A549 (cell line): ENCODE measurements at regions not wholly inside any gene's neighbourhood (a gene's known extent, or its start where the extent isn't known, plus 50 kb on each side); places are given as distances from the start of the nearest gene placed in this dataset.

Source experiments
- ATAC-seq, 2 experiments: fragments of 200-7000 bp in 1 of 2; fragments of >200 bp in 1 of 2; cut with Nextera tagmentation in 1 of 2; cut with Tn5 transposase in 1 of 2; 3 replicates each; pipeline versions ENCODE4 v1.8.0 to v1.9.1; 2018 to 2020; ENCODE audit warnings: mild to moderate bottlenecking in 1 of 2, moderate library complexity in 1 of 2
- CTCF ChIA-PET: fragments of 300-600 bp; sonication (Branson Sonifier 250); formaldehyde crosslinking; extraction: SDS; loops from one replicate; lab custom pipeline; 2021; ENCODE audit warnings: antibody characterized with exemption, inconsistent platforms; lab: Yijun Ruan, JAX
- POLR2A ChIA-PET: fragments of 350-600 bp; formaldehyde crosslinking; extraction: SDS; loops from one replicate; lab custom pipeline; 2021; ENCODE audit warnings: antibody characterized with exemption, inconsistent platforms; lab: Yijun Ruan, JAX
- DNase-seq, 2 experiments: peaks; one replicate each; pipeline versions ENCODE4 v3.0.0 to v3.0.0-alpha.2; 2011 to 2016; ENCODE audit warnings: low read depth in 1 of 2, low spot score in 1 of 2
- FAIRE-seq: peaks from 2 replicates; lab custom pipeline; 2011; peaks lifted over from hg19 to GRCh38; lab: Jason Lieb, UNC
- H3K27ac ChIP-seq, 2 experiments: fragments of >200 bp; sonication (Bioruptor Twin); formaldehyde crosslinking; 3 replicates each; pipeline ENCODE4 v1.5.1; 2016 to 2017
- H3K4me1 ChIP-seq: fragments of >200 bp; sonication (Bioruptor Twin); formaldehyde crosslinking; 3 replicates; pipeline ENCODE4 v1.6.1; 2016
- H3K4me2 ChIP-seq: fragments of >200 bp; sonication (Bioruptor Twin); formaldehyde crosslinking; 3 replicates; pipeline ENCODE4 v1.6.1; 2016
- H3K4me3 ChIP-seq: fragments of >200 bp; sonication (Bioruptor Twin); formaldehyde crosslinking; 3 replicates; pipeline ENCODE4 v1.5.1; 2016
- H3K9me3 ChIP-seq: fragments of >200 bp; sonication (Bioruptor Twin); formaldehyde crosslinking; 3 replicates; pipeline ENCODE4 v1.6.1; 2016
- BHLHE40 ChIP-seq: IDR thresholded peaks from 2 replicates; pipeline ENCODE4 v1.6.1; 2012; ENCODE audit warnings: low read depth, low read length, inconsistent platforms
- CEBPB ChIP-seq, 2 experiments: fragments of >200 bp in 1 of 2; sonication (Bioruptor Twin) in 1 of 2; formaldehyde crosslinking in 1 of 2; IDR thresholded peaks; 2 replicates each; pipeline ENCODE4 v1.6.1; 2012 to 2016
- CHD2 ChIP-seq: fragments of 150-350 bp; IDR thresholded peaks from 2 replicates; pipeline ENCODE4 v1.6.1; 2014; ENCODE audit warnings: low read length; ENCODE audit not compliant: partially characterized antibody
- FOSL2 ChIP-seq, 2 experiments: fragments of 450-650 bp in 1 of 2; fragments of >200 bp in 1 of 2; sonication (Bioruptor Twin) in 1 of 2; formaldehyde crosslinking; IDR thresholded peaks; 2 replicates each; pipeline versions ENCODE4 v1.5.0 to v1.6.1; 2016 to 2020; ENCODE audit warnings: mild to moderate bottlenecking in 1 of 2, moderate library complexity in 1 of 2
- FOXS1 ChIP-seq: fragments of 250-450 bp; sonication (Bioruptor Pico); IDR thresholded peaks from 2 replicates; pipeline ENCODE4 v1.5.0; 2020; ENCODE audit warnings: mild to moderate bottlenecking, moderate library complexity
- GATA3 ChIP-seq: IDR thresholded peaks from 2 replicates; pipeline ENCODE4 v1.6.1; 2012; ENCODE audit warnings: borderline replicate concordance
- HDAC2 ChIP-seq: fragments of 200-600 bp; sonication (generic); IDR thresholded peaks from 2 replicates; pipeline ENCODE4 v1.6.1; 2016
- JUN ChIP-seq, 2 experiments: fragments of >200 bp; sonication (Bioruptor Twin); formaldehyde crosslinking; IDR thresholded peaks; 2 replicates in 1 of 2; 3 replicates in 1 of 2; pipeline ENCODE4 v1.6.1; 2016 to 2017
- JUNB ChIP-seq: fragments of >200 bp; sonication (Bioruptor Twin); formaldehyde crosslinking; IDR thresholded peaks from 2 replicates; pipeline ENCODE4 v1.6.1; 2016
- MAZ ChIP-seq: fragments of 150-350 bp; IDR thresholded peaks from 2 replicates; pipeline ENCODE4 v1.6.1; 2014; ENCODE audit warnings: antibody characterized with exemption, low read depth, low read length, borderline replicate concordance
- MYC ChIP-seq: IDR thresholded peaks from 2 replicates; pipeline ENCODE4 v1.6.1; 2012; ENCODE audit warnings: mild to moderate bottlenecking, inconsistent platforms, low read length, improper control_type of control experiment, borderline replicate concordance
- SREBF2 ChIP-seq: fragments of 450-650 bp; IDR thresholded peaks from 2 replicates; pipeline ENCODE4 v1.6.1; 2014; ENCODE audit warnings: mild to moderate bottlenecking, moderate library complexity
- ZNF302 ChIP-seq: fragments of 250-450 bp; sonication (Bioruptor Pico); IDR thresholded peaks from 2 replicates; pipeline ENCODE4 v1.9.0; 2021; ENCODE audit warnings: inconsistent platforms, mild to moderate bottlenecking, moderate library complexity
- ZSCAN20 ChIP-seq: fragments of 250-450 bp; sonication (Bioruptor Pico); IDR thresholded peaks from 2 replicates; pipeline ENCODE4 v1.8.0; 2022; ENCODE audit warnings: mild to moderate bottlenecking, moderate library complexity
- WGBS: methylation state at CpG from one replicate; pipeline ENCODE4 v1.1.6; 2017; ENCODE audit errors: missing lambda C conversion rate; 5-methylcytosine and 5-hydroxymethylcytosine counted together
- TF ChIP-seq, protein P1 (sequence below): fragments of >200 bp; sonication (Bioruptor Twin); formaldehyde crosslinking; IDR thresholded peaks from 2 replicates; pipeline ENCODE4 v1.6.1; 2016
- TF ChIP-seq, protein P2 (sequence below): fragments of >200 bp; sonication (Bioruptor Twin); formaldehyde crosslinking; IDR thresholded peaks from 3 replicates; pipeline ENCODE4 v1.5.1; 2016
- TF ChIP-seq, protein P3 (sequence below): fragments of 450-650 bp; IDR thresholded peaks from 2 replicates; pipeline ENCODE4 v1.6.1; 2014; ENCODE audit warnings: antibody characterized with exemption
- TF ChIP-seq, protein P4 (sequence below): IDR thresholded peaks from 2 replicates; pipeline ENCODE4 v1.6.1; 2012
- TF ChIP-seq, protein P5 (sequence below): IDR thresholded peaks from 2 replicates; pipeline ENCODE4 v1.6.1; 2012

DNA sequence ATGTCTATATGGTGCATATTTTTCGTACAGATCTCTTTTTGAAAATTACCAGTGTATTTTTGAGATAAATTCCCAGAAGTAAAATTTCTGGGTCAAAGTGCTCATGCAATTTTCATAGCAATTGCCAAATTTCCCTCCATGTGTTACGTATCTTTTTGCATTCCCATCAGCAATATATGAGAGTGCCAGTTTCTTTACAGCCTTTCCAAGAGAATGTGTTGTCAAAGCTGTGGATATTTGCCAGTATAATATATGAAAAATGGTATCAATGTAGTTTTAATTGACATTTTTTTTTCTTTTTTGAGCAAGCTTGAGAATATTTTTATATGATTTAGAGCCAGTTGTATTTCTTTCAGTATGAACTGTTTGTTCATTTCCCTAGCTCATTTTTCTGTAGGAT, 399.0 kb upstream of the KLF12 start:
- FAIRE-seq, result no peak
- DNase-seq, result no peak
- Histone ChIP-seq H3K4me1 (no peaks in the 10 kb centered on the region), H3K4me2 (no peak overlapping the region), H3K4me3 (no peak overlapping the region), H3K9me3 (no peaks in the 10 kb centered on the region)
- ChIA-PET POLR2A (no interaction called here), CTCF (no interaction called here)
- ATAC-seq, result no peak
- no peak for TF ChIP-seq BHLHE40
- TF ChIP-seq CHD2, result no peak
- TF ChIP-seq, all 56 proteins: peak for 0
- 66% methylated on average over 2 of the region's 2 CpGs for WGBS
- no peak overlapping the region for H3K27ac ChIP-seq

DNA sequence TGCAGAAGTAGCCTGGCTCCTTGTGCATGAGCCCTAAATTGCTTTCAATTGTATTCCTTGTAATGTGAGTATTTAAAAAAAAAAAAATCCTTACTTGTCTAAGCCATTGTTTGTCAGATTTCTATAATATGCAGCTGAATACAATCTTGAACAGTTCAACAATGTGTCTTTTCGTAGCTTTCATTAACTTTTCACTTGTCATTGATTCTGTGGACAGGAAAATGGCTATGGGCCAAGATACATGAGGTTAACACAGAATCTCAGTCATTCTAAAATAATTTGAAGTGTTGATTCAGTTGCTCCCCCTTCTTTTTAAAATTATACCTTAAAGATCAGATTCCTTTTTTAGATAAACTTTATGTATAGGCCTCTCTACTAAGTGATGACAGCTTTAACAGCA, 395.8 kb upstream of the KLF12 start:
- no peak overlapping the region for H3K4me3 ChIP-seq
- POLR2A ChIA-PET, result no interaction called here
- FAIRE-seq (no peak), ATAC-seq (no peak), DNase-seq (no peak)
- CTCF ChIA-PET, result interaction anchor here (0.7 kb wide), 1 partner anchor 763 kb away, joined by 4 read pairs; no protein-coding TSS in a partner anchor
- TF ChIP-seq JUNB (no peak), ZSCAN20 (no peak), MAZ (no peak), FOXS1 (CRISPR knock-in tag) (no peak), JUN (IDR thresholded peaks at IDR 0.05) (no peak), FOSL2 (IDR thresholded peaks at IDR 0.05) (no peak), FOSL2 (CRISPR knock-in tag; IDR thresholded peaks at IDR 0.05) (no peak), ZNF302 (CRISPR knock-in tag) (no peak), MYC (no peak)
- TF ChIP-seq, protein P1, sequence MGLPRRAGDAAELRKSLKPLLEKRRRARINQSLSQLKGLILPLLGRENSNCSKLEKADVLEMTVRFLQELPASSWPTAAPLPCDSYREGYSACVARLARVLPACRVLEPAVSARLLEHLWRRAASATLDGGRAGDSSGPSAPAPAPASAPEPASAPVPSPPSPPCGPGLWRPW, result no peak
- TF ChIP-seq, protein P2, sequence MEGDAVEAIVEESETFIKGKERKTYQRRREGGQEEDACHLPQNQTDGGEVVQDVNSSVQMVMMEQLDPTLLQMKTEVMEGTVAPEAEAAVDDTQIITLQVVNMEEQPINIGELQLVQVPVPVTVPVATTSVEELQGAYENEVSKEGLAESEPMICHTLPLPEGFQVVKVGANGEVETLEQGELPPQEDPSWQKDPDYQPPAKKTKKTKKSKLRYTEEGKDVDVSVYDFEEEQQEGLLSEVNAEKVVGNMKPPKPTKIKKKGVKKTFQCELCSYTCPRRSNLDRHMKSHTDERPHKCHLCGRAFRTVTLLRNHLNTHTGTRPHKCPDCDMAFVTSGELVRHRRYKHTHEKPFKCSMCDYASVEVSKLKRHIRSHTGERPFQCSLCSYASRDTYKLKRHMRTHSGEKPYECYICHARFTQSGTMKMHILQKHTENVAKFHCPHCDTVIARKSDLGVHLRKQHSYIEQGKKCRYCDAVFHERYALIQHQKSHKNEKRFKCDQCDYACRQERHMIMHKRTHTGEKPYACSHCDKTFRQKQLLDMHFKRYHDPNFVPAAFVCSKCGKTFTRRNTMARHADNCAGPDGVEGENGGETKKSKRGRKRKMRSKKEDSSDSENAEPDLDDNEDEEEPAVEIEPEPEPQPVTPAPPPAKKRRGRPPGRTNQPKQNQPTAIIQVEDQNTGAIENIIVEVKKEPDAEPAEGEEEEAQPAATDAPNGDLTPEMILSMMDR, result no peak
- TF ChIP-seq, protein P3, sequence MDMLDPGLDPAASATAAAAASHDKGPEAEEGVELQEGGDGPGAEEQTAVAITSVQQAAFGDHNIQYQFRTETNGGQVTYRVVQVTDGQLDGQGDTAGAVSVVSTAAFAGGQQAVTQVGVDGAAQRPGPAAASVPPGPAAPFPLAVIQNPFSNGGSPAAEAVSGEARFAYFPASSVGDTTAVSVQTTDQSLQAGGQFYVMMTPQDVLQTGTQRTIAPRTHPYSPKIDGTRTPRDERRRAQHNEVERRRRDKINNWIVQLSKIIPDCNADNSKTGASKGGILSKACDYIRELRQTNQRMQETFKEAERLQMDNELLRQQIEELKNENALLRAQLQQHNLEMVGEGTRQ, result no peak
- H3K4me1 ChIP-seq, result no peaks in the 10 kb centered on the region
- H3K4me2 ChIP-seq, result no peak overlapping the region
- 31% methylated on average over 1 of the region's 1 CpG for WGBS
- H3K27ac ChIP-seq, result no peak overlapping the region
- no peaks in the 10 kb centered on the region for H3K9me3 ChIP-seq

DNA sequence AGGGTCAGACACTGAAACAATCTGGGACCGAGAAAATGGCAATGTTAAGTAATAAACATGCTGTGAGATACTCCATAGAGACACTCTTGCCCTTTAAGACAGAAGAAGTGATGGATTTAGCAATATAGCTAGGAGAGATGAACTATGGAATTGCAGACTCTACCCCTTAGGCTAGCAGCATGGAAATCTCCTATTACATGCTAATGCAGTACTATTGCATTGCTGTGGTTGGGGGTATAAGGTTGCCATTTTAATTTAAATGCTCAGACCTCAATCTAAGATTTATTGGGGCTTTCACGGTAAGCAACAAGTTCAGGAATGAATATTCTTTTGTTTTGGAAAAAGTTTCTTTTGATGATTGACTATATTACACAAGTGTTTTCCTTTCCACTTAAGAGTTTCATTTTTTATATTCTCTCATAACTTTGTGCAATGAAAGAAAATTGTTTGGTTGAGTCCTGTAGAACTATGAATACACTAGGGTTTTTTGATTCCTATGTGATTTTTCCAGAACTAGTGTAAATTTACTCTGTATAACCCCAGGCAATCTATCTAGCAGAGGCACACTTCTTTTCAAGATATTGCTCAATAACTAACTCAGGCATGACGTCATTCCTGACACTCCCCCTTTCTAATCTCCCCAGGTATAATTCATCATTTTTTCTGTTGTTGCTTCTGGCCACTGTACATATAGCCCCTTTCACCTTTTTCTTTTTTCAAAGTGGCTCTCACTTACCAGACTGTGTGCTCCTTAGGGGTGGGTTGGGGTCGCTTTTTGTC, 394.7 kb upstream of the KLF12 start:
- DNase-seq, result no peak
- WGBS, result 37% methylated on average over 4 of the region's 4 CpGs
- CTCF ChIA-PET, result no interaction called here
- Histone ChIP-seq H3K4me3 (no peak overlapping the region), H3K27ac (no peak overlapping the region), H3K9me3 (no peaks in the 10 kb centered on the region), H3K4me2 (no peak overlapping the region)
- no peak for FAIRE-seq
- TF ChIP-seq CEBPB (IDR thresholded peaks at IDR 0.05), result peak in 1 of 2 experiments; percentile 7; a peak in 1 of 4 replicates
- TF ChIP-seq, protein P4, sequence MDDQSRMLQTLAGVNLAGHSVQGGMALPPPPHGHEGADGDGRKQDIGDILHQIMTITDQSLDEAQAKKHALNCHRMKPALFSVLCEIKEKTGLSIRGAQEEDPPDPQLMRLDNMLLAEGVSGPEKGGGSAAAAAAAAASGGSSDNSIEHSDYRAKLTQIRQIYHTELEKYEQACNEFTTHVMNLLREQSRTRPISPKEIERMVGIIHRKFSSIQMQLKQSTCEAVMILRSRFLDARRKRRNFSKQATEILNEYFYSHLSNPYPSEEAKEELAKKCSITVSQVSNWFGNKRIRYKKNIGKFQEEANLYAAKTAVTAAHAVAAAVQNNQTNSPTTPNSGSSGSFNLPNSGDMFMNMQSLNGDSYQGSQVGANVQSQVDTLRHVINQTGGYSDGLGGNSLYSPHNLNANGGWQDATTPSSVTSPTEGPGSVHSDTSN, result no peak
- TF ChIP-seq, all 56 proteins: peak for 1
- no peaks in the 10 kb centered on the region for H3K4me1 ChIP-seq
- no peak for ATAC-seq
- POLR2A ChIA-PET, result no interaction called here

- ChIA-PET CTCF (no interaction called here), POLR2A (no interaction called here)
- H3K4me1 ChIP-seq, result no peaks in the 10 kb centered on the region
- ATAC-seq (no peak), DNase-seq (no peak), FAIRE-seq (no peak)
- H3K4me2 ChIP-seq, result no peak overlapping the region
- H3K4me3 ChIP-seq, result no peak overlapping the region
- 59% methylated on average over 2 of the region's 2 CpGs for WGBS
- TF ChIP-seq HDAC2 (no peak), GATA3 (no peak), SREBF2 (no peak)
- TF ChIP-seq, protein P5, sequence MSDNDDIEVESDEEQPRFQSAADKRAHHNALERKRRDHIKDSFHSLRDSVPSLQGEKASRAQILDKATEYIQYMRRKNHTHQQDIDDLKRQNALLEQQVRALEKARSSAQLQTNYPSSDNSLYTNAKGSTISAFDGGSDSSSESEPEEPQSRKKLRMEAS, result no peak
- H3K9me3 ChIP-seq, result no peaks in the 10 kb centered on the region
- no peak overlapping the region for H3K27ac ChIP-seq
Measured at GRCh38 chr13:74523057-74523456, 388.9 kb upstream of the KLF12 start.
